Stimulated activated CD8-positive, alpha-beta memory T cell treated with anti-CD3 and anti-CD28 coated beads, Interleukin-4, amount 100 ng/mL, for 48 hours (primary cell): ENCODE measurements at regions not wholly inside any gene's neighbourhood (a gene's known extent, or its start where the extent isn't known, plus 50 kb on each side); places are given as distances from the start of the nearest gene placed in this dataset.
"Not testable (repeated sequence)": the region's sequence is repeated elsewhere in the genome, so short reads cannot be mapped to it uniquely, and the experiment has no call there.

Experiments used
- DNase-seq: peaks from one replicate; pipeline ENCODE4 v3.0.0-alpha.2; 2020

- no peak for DNase-seq
Observed at GRCh38 chr6:115798229-115798628, 262.5 kb downstream of the FRK start.

- no peak for DNase-seq
Observed at GRCh38 chr6:115796829-115797228, 263.9 kb downstream of the FRK start.

DNA sequence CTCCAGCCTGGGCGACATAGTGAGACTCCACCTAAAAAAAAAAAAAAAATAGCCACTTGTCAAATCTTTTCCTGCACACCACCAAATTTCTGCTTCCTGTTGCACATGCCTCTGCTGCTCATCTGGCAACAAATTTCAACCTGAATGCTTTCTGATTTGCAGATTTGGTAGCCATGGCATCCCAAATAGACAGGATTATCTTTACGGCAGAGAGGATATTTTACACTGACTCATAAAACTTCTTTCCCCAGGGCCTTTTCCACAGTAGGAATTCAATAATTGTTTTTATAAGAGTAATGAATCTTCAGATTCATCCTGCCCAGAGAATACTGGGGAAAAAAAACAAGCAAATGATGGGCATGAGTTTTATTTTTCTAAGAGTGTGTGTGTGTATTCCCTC lies 264.6 kb downstream of the FRK start:
- no peak for DNase-seq

DNA sequence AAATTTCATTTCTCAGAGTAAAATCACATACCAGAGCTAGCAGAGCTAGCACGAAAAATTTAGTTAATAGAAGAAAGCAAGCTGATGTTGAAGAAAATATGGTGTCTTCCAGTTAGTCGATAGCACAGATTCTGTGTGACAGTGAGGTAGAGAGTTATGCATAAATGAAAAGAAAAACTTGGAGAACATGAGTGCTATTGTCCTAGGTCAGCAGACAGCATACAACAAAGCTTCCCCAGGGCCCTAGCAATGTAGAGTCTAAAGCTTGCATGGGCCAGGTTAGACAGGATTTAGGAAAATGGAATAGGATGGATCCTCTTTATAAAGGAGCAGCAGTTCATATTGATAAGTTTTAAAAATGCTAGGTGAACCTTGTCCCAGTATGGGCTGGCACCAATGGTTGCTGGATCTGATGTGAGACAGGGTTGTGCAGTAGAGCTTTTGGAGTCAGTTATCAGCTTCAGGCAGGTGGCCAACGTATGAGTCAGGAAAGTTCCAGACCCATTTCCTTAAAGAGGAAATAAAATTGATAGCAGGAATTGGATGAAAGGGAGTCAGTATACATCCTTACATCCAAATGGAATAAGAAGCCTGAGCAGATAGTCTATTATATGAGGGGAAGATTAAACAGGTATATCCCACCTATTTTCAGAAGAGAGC lies 277.2 kb downstream of the FRK start:
- DNase-seq = no peak

- no peak for DNase-seq
Observed at GRCh38 chr6:115782612-115783011, 278.1 kb downstream of the FRK start.

DNA sequence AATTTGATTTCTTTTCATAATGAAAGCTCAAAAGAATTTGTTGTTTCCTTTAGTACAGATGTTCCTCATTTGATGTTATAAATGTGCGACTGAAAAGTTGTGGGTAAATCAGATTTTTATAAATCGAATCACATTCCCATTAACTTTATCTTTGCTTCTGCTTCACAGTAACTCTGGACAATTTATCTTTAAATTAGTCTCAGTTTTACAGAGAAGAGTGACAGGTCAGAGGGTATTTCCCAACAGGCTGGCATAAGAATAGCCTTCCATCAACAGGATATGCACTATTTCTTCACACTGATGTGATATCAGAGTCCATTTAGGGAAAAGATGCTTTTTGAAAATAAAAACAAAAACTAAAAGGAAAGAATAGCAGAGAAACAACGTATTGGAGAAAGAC lies 286.9 kb downstream of the FRK start:
- DNase-seq = no peak

DNA sequence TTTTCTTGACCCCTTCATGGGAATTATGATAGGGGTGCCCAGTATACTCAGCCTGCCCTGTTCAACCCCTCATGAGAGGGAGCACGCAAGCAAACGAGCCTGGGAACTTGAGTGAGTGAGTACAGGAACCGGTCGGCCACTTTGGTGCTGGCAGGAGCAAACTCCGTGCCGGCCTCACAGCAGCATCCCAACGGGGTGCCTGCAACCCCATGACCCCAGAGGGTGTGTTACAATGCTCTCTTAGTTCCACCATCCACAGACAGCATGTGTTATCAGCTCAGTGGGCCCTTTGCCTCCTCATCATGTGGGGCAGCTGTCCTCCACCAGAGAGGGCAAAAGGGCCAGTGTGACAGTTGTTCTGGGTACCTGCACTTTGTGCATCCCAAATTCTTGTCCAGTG lies 289.8 kb downstream of the FRK start:
- no peak for DNase-seq

DNA sequence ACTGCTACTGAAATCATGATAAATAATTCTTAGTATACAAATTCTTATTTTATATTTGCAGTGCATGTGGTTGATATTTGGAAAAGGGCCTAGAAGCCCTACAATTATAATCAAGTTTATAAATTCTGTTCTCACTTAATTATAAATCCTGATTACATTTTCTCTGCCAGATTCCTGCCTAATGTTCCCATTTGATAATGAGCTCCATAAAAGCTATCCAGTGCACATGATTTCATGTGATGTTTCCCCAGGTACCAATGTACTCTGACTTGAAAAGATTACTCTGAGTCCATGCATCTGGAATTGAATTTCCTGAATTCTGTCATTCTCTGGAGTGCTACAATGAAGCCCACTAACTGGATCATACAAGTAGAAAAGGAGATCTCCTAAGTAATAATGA lies 292.2 kb downstream of the FRK start:
- no peak for DNase-seq

- no peak for DNase-seq
Observed at GRCh38 chr6:115767931-115768330, 292.8 kb downstream of the FRK start.

- no peak for DNase-seq
Observed at GRCh38 chr6:115766745-115767462, 293.8 kb downstream of the FRK start.

- DNase-seq = no peak
Observed at GRCh38 chr6:115765966-115766365, 294.7 kb downstream of the FRK start.

- no peak for DNase-seq
Observed at GRCh38 chr6:115759051-115759450, 301.6 kb downstream of the FRK start.

DNA sequence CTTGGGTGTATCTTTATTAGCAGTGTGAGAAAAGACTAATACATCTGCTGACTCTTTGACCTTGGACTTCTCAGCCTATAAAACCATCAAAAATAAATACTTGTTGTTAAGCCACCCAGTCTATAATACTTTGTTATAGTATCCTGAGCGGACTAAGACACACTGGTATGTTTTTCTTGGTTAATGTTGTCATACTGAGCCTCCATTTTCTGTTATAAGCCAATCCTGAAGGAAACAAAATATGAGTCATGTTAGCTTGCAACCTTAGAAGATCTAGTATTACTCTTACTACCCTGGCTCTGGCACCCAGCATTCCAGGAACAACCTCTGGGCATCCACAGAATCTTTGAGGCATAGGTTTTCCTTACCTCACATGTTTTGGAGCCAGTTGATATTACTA lies 307.2 kb downstream of the FRK start:
- DNase-seq = no peak

- DNase-seq = no peak
Observed at GRCh38 chr6:115750946-115751345, 309.7 kb downstream of the FRK start.

- DNase-seq = no peak
Observed at GRCh38 chr6:115750292-115750691, 310.4 kb downstream of the FRK start.

DNA sequence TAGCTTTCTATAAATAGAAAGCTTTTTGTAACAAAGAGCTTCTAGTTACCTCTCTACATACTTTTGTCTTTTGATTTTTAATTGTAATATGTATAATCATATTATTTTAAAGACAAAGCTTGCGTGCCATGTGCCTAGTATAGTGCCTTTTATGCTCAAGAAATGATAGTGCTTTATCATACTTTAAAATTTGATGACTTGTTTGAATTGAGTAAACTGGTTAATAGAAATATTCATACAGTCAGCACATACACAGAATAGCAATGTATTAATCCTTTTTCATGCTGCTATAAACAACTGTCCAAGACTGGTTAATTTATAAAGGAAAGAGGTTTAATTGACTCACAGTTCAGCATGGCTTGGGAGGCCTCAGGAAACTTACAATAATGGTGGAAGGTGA lies 313.0 kb downstream of the FRK start:
- no peak for DNase-seq

- DNase-seq = not testable (repeated sequence)
Observed at GRCh38 chr6:115746583-115746982, 314.1 kb downstream of the FRK start.

DNA sequence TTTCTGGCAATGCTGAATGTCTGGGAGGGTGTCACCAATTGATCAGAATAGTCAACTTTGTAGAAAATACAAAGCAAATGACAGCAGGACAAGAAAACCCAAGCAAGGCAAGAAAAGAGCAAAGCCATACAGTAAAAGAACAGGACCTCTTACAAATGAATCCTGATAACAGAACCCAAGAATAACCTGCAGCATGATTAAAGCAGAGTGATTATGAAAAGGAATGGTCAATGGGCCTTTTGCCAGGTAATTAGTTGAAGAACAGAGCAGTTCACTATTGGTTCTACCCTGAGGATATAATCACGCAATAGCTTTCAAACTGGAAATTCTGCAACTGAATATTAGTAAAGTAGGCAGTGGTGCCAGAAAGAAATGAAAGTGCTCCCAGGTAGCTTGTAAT lies 319.8 kb downstream of the FRK start:
- no peak for DNase-seq

DNA sequence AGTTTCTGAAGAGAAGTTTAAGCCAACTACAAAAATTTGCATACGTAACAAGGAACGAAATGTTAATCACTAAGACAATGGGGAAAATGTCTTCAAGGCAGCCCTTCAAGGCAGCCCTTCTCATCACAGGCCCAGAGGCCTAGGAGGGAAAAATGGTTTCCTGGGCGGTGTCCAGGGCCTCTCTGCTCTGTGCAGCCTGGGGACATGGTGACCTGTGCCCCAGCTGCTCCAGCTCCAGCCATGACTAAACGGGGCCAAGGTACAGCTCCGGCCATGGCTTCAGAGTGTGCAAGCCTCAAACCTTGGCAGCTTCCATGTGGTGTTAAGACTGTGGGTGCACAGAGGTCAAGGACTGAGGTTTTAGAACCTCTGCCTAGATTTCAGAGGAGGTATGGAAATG lies 325.1 kb downstream of the FRK start:
- no peak for DNase-seq

- DNase-seq = no peak
Observed at GRCh38 chr6:115733426-115733825, 327.3 kb downstream of the FRK start.

- no peak for DNase-seq
Observed at GRCh38 chr6:115729036-115729435, 331.7 kb downstream of the FRK start.

- no peak for DNase-seq
Observed at GRCh38 chr6:115728171-115728570, 332.5 kb downstream of the FRK start.

DNA sequence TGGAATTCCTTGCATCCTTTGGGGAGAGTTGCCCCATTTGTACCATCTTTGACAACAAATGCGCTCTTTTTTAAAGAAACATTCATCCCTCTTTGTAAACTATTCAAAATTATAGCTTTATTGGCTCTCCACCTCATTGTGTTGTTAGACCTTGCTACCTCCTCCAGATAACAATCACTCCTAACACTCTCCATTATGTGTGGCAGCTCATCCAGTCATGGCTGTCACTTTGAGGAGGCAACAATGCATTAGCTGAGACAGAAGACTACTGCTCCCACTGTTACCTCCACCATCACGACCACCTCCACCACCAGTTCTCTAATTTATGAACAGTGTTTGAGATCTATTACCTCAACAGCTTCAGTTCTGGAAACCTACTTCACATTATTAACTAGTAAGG lies 339.1 kb downstream of the FRK start:
- no peak for DNase-seq

- DNase-seq = no peak
Observed at GRCh38 chr6:115720900-115721299, 339.8 kb downstream of the FRK start.

GRCh38 chr6:115717472-115717871 lies 343.2 kb downstream of the FRK start:
- no peak for DNase-seq
